GM23338 (cell line): ENCODE measurements at regions not wholly inside any gene's neighbourhood (a gene's known extent, or its start where the extent isn't known, plus 50 kb on each side); places are given as distances from the start of the nearest gene placed in this dataset.

Source experiments
- EZH2 ChIP-seq: fragments of 200-600 bp; sonication (generic); IDR thresholded peaks from one replicate; pipeline ENCODE4 v1.8.0; 2017; ENCODE audit warnings: antibody characterized with exemption, mild to moderate bottlenecking, low read depth; ENCODE audit not compliant: unreplicated experiment
- POLR2AphosphoS5 ChIP-seq: IDR thresholded peaks from 2 replicates; pipeline ENCODE4 v1.6.1; 2016; ENCODE audit warnings: antibody characterized with exemption, low read depth
- ZNF114 ChIP-seq: fragments of 250-450 bp; sonication (Bioruptor Pico); IDR thresholded peaks from 2 replicates; pipeline ENCODE4 v1.5.0; 2020; ENCODE audit warnings: mild to moderate bottlenecking, moderate library complexity
- ZNF331 ChIP-seq: fragments of 250-450 bp; sonication (Bioruptor Pico); IDR thresholded peaks from 2 replicates; pipeline ENCODE4 v1.5.0; 2020; ENCODE audit warnings: low read depth, mild to moderate bottlenecking, moderate library complexity
- TF ChIP-seq, protein P1 (sequence below), 2 experiments: fragments of 200-600 bp in 1 of 2; sonication (generic) in 1 of 2; conservative IDR thresholded peaks; 2 replicates each; pipeline versions ENCODE4 v1.5.1 to v1.6.1; 2016 to 2017; ENCODE audit warnings: antibody characterized with exemption in 2 of 2, low read depth in 2 of 2, mild to moderate bottlenecking in 2 of 2, moderate library complexity in 1 of 2
- TF ChIP-seq, protein P2 (sequence below): IDR thresholded peaks from one replicate; pipeline ENCODE4 v1.6.1; 2018; ENCODE audit warnings: antibody characterized with exemption; ENCODE audit not compliant: unreplicated experiment

DNA sequence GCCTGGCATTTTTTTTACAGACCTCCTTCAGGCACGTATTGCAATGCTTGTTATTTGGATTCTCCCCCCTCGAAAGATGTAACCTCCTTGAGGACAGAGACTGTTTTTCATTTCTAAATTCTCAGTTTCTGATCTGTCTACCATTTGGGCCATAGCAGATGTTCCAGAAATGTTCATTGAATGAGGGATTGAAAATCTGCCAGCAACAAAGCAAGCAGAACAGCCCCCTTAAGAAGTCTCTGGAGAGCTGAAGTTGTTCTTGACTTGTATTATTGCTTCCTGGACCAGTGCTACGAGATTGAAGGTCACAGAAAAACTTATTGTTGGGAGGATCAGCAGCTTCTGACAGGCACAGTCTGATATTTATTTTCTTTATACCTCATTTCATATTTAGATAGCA, 355.5 kb downstream of the EPHA4 start:
- no peak for TF ChIP-seq POLR2AphosphoS5
- TF ChIP-seq, protein P1, sequence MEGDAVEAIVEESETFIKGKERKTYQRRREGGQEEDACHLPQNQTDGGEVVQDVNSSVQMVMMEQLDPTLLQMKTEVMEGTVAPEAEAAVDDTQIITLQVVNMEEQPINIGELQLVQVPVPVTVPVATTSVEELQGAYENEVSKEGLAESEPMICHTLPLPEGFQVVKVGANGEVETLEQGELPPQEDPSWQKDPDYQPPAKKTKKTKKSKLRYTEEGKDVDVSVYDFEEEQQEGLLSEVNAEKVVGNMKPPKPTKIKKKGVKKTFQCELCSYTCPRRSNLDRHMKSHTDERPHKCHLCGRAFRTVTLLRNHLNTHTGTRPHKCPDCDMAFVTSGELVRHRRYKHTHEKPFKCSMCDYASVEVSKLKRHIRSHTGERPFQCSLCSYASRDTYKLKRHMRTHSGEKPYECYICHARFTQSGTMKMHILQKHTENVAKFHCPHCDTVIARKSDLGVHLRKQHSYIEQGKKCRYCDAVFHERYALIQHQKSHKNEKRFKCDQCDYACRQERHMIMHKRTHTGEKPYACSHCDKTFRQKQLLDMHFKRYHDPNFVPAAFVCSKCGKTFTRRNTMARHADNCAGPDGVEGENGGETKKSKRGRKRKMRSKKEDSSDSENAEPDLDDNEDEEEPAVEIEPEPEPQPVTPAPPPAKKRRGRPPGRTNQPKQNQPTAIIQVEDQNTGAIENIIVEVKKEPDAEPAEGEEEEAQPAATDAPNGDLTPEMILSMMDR (conservative IDR thresholded peaks at IDR 0.05; ENCODE audit: low read depth in 2 of 2) = no peak
- TF ChIP-seq, protein P2, sequence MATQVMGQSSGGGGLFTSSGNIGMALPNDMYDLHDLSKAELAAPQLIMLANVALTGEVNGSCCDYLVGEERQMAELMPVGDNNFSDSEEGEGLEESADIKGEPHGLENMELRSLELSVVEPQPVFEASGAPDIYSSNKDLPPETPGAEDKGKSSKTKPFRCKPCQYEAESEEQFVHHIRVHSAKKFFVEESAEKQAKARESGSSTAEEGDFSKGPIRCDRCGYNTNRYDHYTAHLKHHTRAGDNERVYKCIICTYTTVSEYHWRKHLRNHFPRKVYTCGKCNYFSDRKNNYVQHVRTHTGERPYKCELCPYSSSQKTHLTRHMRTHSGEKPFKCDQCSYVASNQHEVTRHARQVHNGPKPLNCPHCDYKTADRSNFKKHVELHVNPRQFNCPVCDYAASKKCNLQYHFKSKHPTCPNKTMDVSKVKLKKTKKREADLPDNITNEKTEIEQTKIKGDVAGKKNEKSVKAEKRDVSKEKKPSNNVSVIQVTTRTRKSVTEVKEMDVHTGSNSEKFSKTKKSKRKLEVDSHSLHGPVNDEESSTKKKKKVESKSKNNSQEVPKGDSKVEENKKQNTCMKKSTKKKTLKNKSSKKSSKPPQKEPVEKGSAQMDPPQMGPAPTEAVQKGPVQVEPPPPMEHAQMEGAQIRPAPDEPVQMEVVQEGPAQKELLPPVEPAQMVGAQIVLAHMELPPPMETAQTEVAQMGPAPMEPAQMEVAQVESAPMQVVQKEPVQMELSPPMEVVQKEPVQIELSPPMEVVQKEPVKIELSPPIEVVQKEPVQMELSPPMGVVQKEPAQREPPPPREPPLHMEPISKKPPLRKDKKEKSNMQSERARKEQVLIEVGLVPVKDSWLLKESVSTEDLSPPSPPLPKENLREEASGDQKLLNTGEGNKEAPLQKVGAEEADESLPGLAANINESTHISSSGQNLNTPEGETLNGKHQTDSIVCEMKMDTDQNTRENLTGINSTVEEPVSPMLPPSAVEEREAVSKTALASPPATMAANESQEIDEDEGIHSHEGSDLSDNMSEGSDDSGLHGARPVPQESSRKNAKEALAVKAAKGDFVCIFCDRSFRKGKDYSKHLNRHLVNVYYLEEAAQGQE = no peak
- no peak for TF ChIP-seq ZNF331 (CRISPR knock-in tag)
- TF ChIP-seq EZH2 = no peak
- TF ChIP-seq ZNF114 = no peak
